ENCODE measurements at regions not wholly inside any gene's neighbourhood (a gene's known extent, or its start where the extent isn't known, plus 50 kb on each side); places are given as distances from the start of the nearest gene placed in this dataset.

DNA sequence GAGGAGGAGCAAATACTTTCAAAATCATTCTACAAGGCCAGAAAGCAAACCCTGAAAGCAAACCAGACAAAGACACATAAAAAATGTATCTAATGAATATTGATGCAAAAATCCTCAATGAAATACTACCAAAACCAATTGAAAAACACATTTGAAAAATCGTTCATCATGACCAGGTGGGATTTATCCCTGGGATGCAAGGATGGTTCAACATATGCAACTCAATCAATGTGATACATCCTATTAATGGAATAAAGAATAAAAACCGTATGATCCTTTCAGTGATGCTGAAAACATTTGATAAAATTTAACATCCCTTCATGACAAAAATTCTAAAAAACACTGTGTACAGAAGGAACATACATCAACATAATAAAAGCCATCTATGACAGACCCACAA lies 337.6 kb downstream of the NNT start:
- TF ChIP-seq POLR2A (IDR thresholded peaks at IDR 0.05) (no peak), EP300 (IDR thresholded peaks at IDR 0.05) (no peak)
